Lower leg skin (tissue), 3 donors: ENCODE measurements at regions not wholly inside any gene's neighbourhood (a gene's known extent, or its start where the extent isn't known, plus 50 kb on each side); places are given as distances from the start of the nearest gene placed in this dataset.
"Not testable (repeated sequence)": the region's sequence is repeated elsewhere in the genome, so short reads cannot be mapped to it uniquely, and the experiment has no call there.

Experiments
- POLR2A ChIP-seq, 2 donors: fragments of 450-650 bp; IDR thresholded peaks; one replicate each; pipeline ENCODE4 v1.6.1; 2016 to 2017; ENCODE audit warnings: antibody characterized with exemption in 2 of 2, mild to moderate bottlenecking in 1 of 2, moderate library complexity in 1 of 2
- TF ChIP-seq, protein P1 (sequence below), 3 donors: fragments of 450-650 bp; IDR thresholded peaks; one replicate each; pipeline ENCODE4 v1.5.1; 2016; ENCODE audit warnings: antibody characterized with exemption in 3 of 3, mild to moderate bottlenecking in 3 of 3, moderate library complexity in 2 of 3

DNA sequence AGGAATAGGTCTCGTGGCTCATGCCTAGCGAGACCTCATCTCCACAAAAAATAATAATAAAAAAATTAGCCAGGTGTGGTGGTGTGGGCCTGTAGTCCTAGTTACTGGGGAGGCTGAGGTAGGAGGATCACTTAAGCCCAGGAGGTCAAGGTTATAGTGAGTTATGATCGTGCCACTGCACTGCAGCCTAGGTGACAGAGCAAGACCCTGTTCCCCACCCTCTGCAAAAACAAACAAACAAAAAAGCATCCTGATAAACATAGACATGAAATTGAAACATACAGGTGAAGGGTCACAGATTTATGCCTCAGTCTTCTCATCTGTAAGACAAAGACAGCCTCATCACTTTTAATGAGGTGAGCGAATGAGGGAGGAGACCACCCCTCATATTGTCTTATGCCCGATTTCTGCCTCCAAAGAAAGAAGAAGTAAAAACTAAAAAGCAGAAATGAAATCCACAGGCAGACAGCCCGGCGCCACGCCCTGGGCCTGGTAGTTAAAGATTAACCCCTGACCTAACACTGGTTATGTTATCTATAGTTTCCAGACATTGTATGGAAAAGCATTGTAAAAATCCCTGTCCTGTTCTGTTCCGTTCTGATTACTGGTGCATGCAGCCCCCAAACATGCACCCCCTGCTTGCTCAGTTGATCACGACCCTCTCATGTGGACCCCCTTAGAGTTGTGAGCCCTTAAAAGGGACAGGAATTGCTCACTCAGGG lies 138.5 kb downstream of the OR2B2 start:
- TF ChIP-seq, protein P1, sequence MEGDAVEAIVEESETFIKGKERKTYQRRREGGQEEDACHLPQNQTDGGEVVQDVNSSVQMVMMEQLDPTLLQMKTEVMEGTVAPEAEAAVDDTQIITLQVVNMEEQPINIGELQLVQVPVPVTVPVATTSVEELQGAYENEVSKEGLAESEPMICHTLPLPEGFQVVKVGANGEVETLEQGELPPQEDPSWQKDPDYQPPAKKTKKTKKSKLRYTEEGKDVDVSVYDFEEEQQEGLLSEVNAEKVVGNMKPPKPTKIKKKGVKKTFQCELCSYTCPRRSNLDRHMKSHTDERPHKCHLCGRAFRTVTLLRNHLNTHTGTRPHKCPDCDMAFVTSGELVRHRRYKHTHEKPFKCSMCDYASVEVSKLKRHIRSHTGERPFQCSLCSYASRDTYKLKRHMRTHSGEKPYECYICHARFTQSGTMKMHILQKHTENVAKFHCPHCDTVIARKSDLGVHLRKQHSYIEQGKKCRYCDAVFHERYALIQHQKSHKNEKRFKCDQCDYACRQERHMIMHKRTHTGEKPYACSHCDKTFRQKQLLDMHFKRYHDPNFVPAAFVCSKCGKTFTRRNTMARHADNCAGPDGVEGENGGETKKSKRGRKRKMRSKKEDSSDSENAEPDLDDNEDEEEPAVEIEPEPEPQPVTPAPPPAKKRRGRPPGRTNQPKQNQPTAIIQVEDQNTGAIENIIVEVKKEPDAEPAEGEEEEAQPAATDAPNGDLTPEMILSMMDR (IDR thresholded peaks at IDR 0.05): not testable (repeated sequence)
- TF ChIP-seq POLR2A (IDR thresholded peaks at IDR 0.05): not testable (repeated sequence)
